Activated CD4-positive, alpha-beta T cell treated with anti-CD3 and anti-CD28 coated beads for 1 hour (primary cell): ENCODE measurements at regions not wholly inside any gene's neighbourhood (a gene's known extent, or its start where the extent isn't known, plus 50 kb on each side); places are given as distances from the start of the nearest gene placed in this dataset.

Source experiments
- DNase-seq: peaks from one replicate; pipeline ENCODE4 v3.0.0-alpha.2; 2020

DNA sequence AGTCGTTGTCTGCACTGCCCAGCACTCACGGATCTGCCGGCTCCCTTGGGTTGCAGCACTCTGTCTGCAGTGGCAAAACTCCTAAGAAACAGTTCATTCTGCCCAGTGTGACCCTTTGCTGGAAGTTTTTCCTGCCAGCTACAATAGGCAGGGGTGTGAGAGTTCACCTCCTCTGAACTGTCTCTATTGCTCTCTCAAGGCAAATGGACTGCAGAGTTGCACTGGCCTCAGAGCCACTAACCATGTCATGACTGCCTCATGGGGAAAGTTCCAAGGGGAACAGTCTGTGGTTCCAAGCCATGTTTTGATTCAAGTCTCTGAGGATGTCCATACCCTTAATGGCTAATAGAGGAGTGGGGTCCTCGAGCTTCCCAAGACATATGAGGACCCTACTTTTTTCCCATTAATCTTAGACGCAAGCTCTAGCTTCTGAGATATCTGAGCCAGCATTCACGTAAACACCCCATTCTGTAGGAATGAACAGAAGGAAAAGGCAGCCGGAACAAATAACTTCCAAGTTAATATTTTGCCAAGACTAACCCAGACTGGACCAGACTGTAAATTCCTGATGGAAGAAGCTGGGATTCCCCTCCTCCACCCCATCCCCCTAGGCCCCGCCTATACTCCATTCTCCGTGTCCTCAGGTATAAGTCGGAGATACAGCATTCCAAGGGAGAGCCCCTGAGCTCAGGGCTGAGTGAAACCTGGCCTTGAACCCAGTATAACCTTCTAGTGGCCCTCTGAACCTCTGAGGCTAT lies 93.8 kb upstream of the AKT3 start:
- DNase-seq, result no peak

DNA sequence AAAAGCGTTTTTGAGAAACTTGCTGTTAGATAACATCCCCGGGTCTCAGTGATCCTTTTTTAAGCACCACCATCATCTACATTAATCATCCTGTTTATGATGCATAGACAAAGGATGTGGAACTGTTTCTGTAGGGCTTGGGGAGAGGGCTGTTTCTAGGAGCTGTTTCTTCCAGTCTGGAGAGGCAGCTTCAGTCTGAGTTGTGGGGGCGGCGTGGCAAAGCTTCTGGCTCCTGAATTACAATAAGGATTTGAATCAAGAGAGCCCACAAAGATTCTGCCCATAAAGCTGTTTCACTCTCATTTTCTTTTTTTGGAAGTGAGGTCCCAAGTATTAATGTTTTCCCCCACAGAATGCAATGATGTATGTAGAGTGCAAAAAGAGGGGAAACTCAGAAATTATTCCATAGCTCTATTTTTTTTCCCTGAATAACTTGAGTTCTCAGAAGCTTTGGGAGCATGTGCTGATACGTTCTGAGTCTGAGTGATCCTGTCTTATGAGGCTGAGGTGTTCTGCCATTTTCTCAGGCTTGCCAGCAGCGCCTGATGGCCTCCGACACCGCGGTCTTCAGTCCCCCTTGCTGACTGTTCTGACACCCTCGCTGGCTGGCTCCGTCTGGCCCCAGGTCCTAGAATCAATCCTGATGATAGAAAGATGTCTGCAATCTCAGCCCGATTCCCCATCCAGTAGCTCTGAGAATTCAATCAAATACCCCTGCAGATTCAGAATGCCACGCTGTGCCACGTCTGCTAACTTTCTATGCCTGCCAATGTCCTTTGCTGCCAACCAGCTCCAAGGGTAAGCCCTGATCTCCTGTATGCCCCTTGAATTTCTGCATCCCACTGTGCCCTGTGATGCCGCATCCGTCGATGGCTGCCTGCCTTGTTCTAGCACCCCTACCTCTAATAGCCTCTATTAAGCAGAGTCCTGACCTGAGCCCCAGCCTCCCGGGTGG lies 92.4 kb upstream of the AKT3 start:
- DNase-seq, result no peak

DNA sequence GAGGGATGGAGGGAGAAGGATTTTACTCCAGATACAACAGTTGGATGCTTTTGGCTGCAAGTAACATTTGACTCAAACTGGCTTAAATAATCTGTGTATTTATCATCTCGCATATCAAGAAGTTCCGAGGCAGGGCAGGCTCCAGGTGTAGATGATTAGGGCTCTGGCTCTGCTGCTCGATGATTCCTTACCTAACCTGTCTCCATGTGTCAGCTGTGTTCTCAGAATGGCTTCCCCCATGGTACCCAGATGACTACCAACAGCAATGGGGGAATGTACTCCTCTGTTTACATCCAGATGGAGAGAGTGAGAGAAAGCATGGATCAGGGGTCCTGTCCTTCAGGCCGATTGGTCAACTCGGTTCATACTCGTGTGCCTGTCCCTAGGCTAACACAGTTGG lies 90.4 kb upstream of the AKT3 start:
- DNase-seq, result no peak

DNA sequence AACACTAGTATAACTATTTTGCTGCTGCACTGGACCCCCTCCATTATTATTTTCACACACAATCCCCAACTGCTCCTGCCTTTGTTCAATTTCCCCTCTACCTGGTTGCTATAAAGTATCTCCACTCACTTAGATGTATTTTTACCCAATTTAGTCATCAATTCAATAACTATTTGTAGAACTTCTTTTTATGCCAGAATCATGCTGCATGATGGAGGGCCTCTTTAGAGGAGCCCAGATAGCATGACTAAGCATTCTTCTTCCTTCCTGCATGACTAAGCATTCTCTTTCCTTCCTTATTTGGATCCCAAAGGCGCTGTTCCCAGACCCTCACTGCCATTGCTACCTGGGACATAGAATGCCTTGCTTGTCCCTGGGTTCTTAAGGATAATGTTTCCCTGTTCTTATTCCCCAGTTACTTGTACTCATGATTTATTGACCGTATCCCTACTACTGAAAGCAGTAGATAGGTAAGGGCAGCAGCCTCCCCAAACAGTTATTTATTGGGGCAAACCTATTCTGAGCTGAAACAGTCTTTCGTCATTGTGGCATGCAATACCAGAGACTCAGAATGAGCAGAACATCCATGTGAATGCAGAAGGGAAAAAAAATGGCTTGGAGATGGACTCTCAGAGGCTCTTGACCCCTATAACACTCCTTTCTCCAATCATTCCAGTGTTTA lies 89.3 kb upstream of the AKT3 start:
- no peak for DNase-seq

DNA sequence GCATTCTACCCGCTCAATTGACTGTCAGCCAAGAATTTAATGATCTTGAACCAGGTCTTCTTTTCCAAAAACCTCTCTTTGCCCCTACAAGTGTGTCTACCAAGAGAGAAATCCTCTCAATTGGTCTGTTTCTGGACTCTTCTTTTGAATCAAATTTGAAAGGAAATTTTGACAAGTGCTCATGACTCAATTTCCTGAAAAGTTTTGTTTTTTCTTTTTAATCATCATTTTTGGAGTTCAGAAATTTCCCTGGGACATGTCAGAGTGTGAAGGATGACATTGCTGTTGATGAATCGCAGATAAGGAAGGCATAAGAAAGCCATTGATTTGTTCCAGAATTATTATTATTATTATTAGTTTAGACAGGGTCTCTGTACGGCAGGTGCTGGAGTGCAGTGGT lies 88.2 kb upstream of the AKT3 start:
- DNase-seq, result no peak

DNA sequence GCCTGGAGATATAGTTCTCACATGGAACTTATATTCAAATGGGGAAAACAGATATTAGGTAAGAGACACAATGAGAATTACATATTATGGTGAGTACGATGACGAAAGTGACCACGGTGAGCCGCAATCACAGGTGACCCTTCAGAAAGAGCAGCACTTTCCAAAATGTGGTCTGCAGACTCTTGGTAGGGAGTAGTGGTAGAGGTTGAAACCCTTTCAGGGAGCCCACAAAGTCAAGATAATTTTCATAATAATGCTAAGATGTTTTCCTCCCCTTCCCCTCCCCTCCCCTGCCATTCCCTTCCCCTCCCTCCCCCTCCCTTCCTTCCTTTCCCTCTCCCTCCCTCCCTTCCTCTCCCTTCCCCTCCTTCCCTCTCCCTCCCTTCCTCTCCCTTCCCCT lies 83.5 kb upstream of the AKT3 start:
- no peak for DNase-seq

DNA sequence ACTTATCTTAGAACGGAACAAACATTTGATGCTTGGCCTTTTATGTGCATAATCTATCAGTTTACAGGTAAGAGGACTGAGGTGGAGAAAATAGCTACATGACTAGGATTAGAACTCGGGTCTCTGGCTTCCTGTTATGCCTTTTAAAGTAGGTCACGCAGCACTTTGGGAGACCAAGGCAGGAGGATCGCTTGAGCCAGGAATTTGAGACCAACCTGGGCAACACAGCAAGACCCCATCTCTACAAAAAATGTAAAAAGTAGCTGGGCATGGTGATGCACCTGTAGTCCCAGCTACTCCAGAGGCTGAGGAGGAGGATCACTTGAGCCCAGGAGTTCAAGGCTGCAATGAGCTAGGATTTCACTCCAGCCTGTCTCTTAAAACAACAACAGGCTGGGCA lies 81.9 kb upstream of the AKT3 start:
- DNase-seq, result no peak

DNA sequence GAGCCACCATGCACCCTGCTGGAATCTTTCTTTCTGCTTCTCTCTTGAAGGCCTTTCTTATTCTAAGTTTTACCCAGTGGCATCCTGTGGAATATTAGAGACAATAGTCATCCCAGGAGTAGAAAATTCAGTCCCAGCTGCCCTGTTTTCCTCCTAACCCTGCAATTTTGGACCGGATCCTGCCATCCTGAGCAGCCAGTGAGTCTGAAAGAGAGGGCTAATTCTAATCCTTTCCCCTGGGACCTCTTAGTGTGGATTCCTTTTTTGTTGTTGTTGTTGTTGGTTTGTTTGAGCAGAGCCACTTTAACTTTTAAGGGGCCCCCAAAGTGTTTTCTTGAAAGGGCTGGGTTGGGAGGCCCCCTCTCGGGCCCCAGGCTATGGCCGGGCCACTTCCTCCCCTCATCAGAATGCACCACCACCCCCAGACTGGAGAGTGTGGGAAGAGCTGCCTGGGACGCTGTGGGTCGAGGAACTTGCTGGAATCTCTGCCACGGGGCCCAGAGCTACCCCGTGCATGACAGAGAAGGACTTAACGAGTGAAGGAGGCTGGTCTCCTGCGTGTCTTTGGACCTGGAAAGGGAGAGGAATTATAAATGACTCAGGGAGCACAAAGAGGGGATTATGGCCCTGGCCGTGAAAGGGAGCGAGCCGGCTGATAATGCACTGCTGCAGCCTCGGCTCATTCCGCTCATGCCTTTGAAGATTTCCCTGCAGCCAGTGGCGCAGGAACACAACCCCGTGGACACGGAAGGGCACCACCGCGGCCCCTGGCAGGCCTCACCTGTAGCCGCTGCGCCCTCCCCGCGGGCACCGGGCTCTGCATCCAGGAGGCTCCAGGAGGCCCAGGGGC lies 81.0 kb upstream of the AKT3 start:
- no peak for DNase-seq

DNA sequence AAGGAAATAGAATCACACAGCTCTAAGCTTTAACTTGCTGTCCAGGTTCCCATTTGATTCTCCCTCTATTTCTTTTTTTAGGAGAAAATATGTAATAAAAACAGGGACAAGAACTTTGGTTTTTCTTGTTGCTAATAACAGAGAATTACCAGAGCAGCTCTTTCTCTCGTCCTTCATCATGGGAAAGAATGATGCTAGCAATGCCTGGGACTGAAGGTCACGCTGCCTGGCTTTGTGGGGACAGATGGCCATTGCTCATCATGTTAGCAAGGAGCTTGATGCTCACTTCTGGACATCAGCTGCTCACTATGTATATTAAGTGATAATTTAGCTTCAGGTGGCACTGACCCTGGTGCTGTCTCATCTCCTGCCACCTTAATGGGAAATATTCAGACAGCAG lies 77.3 kb upstream of the AKT3 start:
- DNase-seq, result no peak

DNA sequence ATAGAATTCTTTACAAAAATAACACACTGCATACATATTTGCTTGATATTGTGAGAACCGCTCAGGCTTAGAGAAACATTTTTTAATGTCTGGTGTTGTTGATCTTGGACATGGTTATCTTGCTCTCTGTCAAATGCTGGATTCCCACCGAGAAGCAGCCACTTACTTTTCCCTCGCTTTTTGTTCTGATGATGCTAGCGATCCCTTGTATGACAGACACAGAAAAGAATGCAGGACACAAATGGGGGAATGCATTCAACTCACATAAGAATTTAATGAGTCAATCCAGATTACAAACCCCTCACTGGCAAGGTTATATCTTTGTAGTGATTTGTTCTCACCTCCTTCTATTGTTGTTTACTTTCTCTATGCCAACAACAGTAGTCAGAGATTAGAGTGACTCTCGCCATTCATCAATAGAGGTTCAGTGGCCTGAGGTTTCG lies 76.8 kb upstream of the AKT3 start:
- DNase-seq, result no peak

DNA sequence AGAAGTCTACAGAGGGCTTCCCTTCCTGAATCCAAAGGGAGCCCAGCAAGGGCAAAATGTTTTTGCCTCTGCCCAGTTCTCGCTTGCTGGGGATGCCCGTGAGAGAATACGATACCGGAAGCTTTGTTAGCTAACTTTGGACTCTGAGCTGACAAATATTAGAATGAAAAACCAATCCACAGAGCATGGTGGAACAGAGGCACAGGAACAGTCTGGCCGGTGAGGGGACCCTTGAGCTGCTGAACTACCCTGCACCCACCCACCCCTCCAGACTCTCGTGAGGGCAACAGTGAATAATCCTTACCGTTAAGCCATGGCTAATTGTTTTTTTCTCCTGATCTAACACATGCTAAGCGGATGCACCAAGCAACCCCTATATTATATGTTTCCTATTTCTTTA lies 76.3 kb upstream of the AKT3 start:
- DNase-seq, result no peak

DNA sequence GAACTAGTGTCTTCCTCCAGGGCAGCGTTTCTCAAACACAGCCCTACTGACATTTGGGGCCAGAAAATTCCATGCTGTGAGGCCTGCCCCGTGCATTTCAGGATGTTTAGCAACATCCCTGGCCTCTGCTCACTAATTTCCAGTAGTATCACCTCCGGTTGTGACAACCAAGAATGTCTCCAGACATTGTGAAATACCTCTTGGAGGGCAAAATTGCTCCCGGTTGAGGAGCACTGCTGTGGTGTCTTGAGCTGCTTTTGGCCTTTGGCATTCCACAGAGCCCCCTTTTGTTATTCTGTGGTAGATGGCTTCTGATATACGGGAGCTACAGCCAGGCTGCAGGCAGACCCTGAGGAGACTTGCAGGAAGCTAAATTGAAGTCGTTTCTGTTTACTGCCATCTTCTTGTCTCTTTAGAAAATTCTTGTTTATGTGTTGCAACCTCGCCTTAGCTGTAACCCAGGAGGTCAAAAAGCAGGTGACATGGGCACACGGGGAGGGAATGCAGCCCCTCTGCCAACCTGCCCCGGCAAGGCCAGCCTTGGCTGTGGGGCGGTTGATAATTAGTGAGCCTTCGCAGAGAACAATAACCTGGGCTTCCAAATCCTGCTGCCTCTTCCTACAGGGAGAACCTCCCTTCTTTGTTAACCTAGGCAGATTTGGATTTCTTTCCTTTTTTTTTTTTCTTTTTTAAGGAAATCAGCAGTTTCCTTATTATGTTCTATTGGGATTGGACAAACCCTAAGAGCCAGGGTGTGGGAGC lies 74.7 kb upstream of the AKT3 start:
- DNase-seq, result no peak

DNA sequence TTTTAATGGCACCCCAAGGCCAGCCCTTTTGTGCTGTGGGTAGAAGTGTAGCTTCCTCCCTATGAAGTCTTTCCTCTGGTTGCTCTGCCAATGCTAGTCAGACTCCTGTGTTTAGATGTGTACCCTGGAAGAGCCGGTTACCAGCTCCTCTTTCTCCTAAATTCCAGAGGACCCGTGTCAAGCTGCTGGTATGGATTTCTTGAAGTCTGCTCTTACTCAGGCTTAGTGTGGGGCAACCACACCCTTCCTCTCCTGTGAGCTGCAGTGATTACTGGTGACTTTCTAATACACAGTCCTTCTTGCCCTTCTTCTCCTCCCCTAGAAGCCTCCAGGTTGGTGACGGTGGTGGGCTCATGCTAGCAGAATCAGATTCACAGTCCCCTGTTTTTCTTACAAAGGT lies 74.1 kb upstream of the AKT3 start:
- DNase-seq, result no peak

DNA sequence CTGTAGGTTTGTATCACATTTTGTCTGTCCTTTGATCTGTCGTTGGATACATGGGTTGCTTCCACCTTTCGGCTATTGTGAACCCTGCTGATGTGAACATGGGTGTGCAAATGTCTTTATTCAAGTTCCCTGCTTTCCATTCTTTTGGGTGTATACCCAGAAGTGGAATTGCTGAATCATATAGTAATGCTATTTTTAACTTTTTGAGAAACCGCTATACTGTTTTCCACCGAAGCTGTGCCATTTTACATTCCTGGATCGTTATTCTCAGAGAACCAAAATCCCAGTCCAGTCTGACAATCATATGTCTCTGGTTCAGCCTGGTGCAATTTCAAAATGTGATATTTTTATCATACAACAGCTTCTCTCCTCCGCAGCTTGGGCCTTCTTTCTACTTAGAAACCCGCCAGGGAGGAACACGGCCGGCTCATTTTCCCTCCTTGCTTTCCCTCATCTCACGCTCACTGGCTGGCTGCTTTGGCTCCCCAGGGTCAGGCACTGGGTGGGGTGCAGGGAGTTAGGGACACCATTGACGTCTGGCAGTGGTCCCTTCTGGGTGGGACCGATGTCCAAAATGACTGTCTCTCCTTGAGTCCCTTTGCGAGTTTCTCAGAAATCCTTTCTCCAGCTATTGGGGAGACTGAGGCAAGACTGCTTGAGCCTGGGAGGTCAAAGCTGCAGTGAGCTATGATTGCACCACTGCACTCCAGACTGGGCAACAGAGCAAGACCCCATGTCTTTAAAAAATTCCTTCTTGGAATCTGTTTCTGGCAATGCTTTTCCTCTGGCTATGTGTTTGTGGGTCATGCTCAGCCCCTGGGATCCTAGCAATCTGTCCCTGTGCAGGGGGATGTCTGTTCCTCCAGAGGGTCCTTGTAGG lies 73.5 kb upstream of the AKT3 start:
- no peak for DNase-seq

DNA sequence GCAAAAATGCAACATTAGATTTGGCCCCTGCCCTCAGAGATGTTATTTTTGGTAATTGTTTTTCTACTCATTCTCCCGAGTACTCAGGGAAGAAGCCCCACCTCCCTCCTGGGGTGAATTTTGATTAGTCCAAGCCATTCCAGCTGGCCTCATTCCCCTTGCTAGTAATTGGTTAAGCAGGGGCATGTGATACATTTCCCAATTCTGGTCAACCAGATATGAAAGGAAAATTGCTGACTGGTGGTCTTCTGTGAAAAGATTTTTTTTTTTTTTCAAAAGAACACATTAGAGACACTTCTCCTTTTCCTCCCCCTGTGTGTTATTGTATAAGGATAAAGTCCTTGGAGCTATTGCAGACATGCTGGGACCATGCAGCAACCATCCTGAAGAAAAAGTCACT lies 71.1 kb upstream of the AKT3 start:
- no peak for DNase-seq

DNA sequence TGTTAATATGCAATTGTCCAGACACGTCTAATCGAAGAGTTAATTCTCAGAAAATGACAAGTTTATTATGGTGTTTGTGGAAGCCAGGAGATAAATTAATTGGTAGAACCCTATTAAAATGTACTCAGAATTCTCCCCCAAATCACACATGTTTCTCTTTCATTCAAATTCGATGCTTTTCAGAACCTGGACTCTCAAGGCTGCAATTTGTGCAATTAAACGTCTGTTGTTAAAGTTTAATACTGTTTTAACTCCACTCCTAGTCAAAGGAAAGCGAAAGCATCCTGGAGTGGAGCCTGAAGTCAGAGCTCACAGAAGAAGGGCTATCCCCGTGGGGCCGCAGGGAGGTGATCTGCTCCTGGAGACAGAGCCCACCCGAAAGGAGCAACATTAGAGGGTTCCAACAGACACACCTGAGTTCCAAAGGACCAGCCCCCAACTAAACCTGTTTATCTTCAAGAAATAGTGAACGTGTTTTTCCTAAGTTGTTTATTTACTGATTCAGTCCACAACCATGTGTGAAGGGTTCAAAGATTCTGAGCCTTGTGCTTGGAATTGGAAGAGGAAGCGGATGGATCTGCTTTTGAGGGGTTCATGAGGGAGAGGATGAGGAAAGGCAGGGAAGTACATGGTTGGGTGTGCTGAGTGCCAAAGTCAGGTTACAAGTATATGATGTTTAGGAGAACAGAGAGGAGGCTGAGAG lies 68.0 kb upstream of the AKT3 start:
- no peak for DNase-seq

DNA sequence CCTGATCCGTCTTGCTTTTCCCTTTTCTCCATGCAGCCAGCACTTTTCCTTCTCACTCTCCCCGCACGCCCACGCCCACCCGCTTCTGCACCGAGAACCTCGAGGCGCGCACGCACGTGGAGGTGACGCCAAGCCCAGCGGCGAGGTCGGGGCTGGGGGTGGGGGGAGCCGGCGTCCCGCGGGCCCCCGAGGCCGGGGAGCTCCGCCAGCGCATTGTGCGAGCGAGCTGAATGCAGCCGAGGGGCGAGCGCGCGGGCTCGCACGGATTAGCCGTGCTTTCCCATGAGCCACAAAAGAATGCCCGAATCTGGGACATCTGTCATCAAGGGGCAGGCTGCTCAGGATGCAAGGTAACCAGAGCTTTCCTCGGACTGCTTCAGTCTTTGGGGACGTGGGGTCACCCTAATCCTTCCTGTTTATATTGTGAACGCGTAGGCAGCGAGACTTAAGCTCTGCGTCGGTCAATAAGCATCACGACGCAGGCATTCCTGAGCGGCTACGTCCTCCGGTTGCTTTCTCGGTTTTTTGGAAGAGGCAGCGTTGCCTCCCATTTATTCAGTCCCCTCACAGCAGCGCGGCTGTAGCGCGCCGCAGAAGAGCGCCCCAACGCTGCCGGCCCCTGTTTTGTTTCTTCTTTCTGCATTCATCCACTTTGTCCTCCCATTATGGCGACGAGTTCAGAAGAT lies 67.3 kb upstream of the AKT3 start:
- no peak for DNase-seq

DNA sequence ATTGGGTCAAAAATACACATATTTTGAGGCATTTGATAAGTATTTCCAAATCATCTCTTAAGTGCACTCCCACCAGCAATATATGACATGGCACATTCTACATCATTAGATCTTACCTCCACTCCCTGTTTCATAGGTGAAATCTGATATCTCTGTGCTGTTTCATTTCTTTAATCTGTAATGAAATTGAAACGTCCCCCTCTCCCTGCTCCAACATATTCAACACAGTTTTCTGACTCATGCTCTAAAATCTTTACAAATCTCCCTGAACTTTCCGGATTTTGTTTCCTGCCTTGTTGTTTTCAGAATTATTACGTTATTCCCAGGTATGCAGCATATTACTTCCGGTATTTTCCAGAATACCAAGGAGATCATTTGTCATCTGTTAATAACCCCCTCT lies 66.1 kb upstream of the AKT3 start:
- no peak for DNase-seq

DNA sequence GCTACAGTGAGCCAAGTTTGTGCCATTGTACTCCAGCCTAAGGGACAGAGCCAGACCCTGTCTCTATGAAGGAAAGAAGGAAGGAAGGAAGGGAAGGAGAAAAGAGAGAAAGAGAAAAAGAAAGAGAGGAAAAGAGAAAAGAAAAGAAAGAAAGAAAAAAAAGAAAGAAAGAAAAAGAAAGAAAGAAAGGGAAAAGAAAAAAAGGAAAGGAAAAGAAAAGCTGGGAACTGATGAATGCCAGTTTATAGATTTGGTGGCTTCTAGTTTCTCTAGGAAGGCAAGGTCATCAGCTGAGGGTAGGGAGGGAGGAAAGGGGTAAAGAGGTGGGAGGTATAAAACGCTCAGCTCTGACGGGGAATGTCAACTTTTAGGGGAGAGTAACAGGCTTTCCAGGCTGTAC lies 62.3 kb upstream of the AKT3 start:
- no peak for DNase-seq

DNA sequence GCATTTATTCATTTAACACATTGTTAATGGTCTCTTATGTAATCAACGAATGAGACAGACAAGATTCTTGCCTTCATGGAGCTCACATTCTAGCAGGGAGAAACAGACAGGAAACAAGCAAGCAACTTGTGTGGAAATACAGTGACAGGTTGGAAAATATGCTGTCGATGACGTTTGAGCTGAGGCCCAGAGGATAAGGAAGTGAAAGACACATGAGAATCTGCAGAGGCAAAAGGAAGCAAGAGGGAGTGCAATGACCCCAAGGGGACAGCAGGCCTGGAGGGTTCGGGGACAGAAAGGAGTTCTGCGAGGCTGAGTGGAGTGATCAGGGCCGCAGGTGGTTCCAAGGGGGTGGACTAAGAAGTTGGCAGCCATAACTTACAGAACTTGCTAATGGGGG lies 60.6 kb upstream of the AKT3 start:
- DNase-seq, result no peak
